Left lung (tissue), 4 donors: ENCODE measurements at regions not wholly inside any gene's neighbourhood (a gene's known extent, or its start where the extent isn't known, plus 50 kb on each side); places are given as distances from the start of the nearest gene placed in this dataset.

ENCODE experiments used
- ATAC-seq: fragments of 200-7000 bp; cut with Tn5 transposase; one replicate; pipeline ENCODE4 v1.9.1; 2020; ENCODE audit warnings: moderate library complexity
- DNase-seq, 4 donors: peaks; one replicate each; pipeline ENCODE4 v3.0.0-alpha.2; 2013 to 2020
- H3K27ac ChIP-seq, 2 donors: fragments of 200-600 bp; sonication (generic) in 1 of 2; one replicate each; pipeline versions ENCODE4 v1.5.0 to v1.8.0; 2020 to 2021
- H3K27me3 ChIP-seq, 2 donors: fragments of 200-600 bp; sonication (generic) in 1 of 2; one replicate each; pipeline versions ENCODE4 v1.5.0 to v1.8.0; 2020 to 2021
- H3K36me3 ChIP-seq, 2 donors: fragments of 200-600 bp; sonication (generic) in 1 of 2; one replicate each; pipeline versions ENCODE4 v1.5.0 to v1.8.0; 2020 to 2021
- H3K4me1 ChIP-seq, 2 donors: fragments of 200-600 bp; one replicate each; pipeline ENCODE4 v1.8.0; 2021
- H3K4me3 ChIP-seq, 2 donors: fragments of 200-600 bp; sonication (generic) in 1 of 2; one replicate each; pipeline versions ENCODE4 v1.5.0 to v1.8.0; 2020 to 2021; ENCODE audit warnings: mild to moderate bottlenecking in 1 of 2
- H3K9me3 ChIP-seq, 2 donors: fragments of 200-600 bp; sonication (generic) in 1 of 2; one replicate each; pipeline versions ENCODE4 v1.5.0 to v1.8.0; 2020 to 2021
- intact Hi-C, 2 donors: fragments of 100-400 bp; cut with DNase I; formaldehyde crosslinking; loops; one replicate each; pipeline versions ENCODE4 v1.11.2 to v1.14.2; 2022
- TF ChIP-seq, protein P1 (sequence below), 2 donors: fragments of 200-600 bp; sonication (generic) in 1 of 2; IDR thresholded peaks; one replicate each; pipeline versions ENCODE4 v1.5.0 to v1.8.0; 2021; ENCODE audit warnings: antibody characterized with exemption in 2 of 2
- donor health status: DM: no; HTN: yes; CAD: no.
- donor health status: DM: no; HTN: no; CAD: no.

DNA sequence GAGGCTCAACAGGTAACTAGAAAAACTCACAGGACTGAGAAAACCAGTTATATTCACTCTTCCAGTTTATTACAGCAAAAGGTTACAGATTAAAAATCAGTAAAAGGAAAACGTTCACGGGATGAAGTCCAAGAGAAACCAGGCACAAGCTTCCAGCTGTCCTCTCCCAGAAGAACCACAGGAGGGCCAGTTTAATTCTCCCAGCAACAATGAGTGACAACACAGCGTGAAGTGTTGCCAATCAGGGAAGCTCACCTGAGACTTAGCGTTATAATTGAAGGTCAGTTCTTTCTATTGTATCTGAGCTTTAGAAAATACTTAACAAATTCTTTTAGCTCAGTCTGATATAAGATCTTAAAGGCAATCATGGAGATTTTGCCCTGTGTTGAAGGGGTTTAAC is 65.2 kb upstream of the TNR start:
- H3K4me3 ChIP-seq = no peak overlapping the region
- DNase-seq = no peak
- no peak for ATAC-seq
- TF ChIP-seq, protein P1, sequence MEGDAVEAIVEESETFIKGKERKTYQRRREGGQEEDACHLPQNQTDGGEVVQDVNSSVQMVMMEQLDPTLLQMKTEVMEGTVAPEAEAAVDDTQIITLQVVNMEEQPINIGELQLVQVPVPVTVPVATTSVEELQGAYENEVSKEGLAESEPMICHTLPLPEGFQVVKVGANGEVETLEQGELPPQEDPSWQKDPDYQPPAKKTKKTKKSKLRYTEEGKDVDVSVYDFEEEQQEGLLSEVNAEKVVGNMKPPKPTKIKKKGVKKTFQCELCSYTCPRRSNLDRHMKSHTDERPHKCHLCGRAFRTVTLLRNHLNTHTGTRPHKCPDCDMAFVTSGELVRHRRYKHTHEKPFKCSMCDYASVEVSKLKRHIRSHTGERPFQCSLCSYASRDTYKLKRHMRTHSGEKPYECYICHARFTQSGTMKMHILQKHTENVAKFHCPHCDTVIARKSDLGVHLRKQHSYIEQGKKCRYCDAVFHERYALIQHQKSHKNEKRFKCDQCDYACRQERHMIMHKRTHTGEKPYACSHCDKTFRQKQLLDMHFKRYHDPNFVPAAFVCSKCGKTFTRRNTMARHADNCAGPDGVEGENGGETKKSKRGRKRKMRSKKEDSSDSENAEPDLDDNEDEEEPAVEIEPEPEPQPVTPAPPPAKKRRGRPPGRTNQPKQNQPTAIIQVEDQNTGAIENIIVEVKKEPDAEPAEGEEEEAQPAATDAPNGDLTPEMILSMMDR (IDR thresholded peaks at IDR 0.05) = no peak
- no peaks in the 10 kb centered on the region for H3K4me1 ChIP-seq
- no peak overlapping the region for H3K27ac ChIP-seq
- H3K27me3 ChIP-seq = no peaks in the 10 kb centered on the region
- intact Hi-C loops = no loop called here
- H3K9me3 ChIP-seq = no peaks in the 10 kb centered on the region
- no peaks in the 10 kb centered on the region for H3K36me3 ChIP-seq

- Histone ChIP-seq H3K27ac (no peak overlapping the region), H3K4me3 (no peak overlapping the region), H3K27me3 (no peaks in the 10 kb centered on the region), H3K4me1 (no peaks in the 10 kb centered on the region), H3K36me3 (no peaks in the 10 kb centered on the region), H3K9me3 (no peaks in the 10 kb centered on the region)
- DNase-seq (no peak), ATAC-seq (no peak)
- intact Hi-C loops = no loop called here
- TF ChIP-seq, protein P1 (IDR thresholded peaks at IDR 0.05) = no peak
Observed at GRCh38 chr1:175804561-175804960, 61.2 kb upstream of the TNR start.

DNA sequence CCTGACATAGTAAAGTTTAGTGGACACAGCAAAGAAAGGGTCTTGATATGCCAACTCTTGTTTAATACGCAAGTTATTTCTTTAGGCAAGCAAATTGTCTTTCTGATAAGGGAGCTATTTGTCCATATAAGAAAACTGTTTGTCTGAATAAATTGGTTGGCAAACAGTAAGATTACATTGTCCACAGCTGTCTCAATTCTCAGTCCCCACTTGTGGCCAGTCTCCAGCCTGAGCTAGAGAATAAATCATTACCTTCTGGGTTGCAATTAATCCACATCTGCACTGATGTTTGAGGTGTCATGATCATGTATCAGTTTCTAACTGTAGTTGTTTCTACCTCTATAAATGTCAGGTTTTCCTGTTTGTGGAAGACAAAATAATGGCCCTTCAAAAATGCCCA is 60.0 kb upstream of the TNR start:
- no peaks in the 10 kb centered on the region for H3K9me3 ChIP-seq
- H3K27ac ChIP-seq = no peak overlapping the region
- DNase-seq (no peak), ATAC-seq (no peak)
- no peak overlapping the region for H3K4me3 ChIP-seq
- TF ChIP-seq, protein P1 (IDR thresholded peaks at IDR 0.05) = no peak
- no peaks in the 10 kb centered on the region for H3K4me1 ChIP-seq
- intact Hi-C loops = no loop called here
- H3K27me3 ChIP-seq = no peaks in the 10 kb centered on the region
- H3K36me3 ChIP-seq = no peaks in the 10 kb centered on the region

GRCh38 chr1:175802407-175803123 is 59.2 kb upstream of the TNR start:
- H3K9me3 ChIP-seq = no peaks in the 10 kb centered on the region
- H3K27me3 ChIP-seq = no peaks in the 10 kb centered on the region
- no peak for ATAC-seq
- H3K36me3 ChIP-seq = no peaks in the 10 kb centered on the region
- intact Hi-C loops = no loop called here
- DNase-seq = no peak
- no peaks in the 10 kb centered on the region for H3K4me1 ChIP-seq
- no peak overlapping the region for H3K27ac ChIP-seq
- no peak overlapping the region for H3K4me3 ChIP-seq
- TF ChIP-seq, protein P1 (IDR thresholded peaks at IDR 0.05) = no peak

GRCh38 chr1:175801979-175802378 is 58.6 kb upstream of the TNR start:
- intact Hi-C loops = no loop called here
- H3K4me1 ChIP-seq = no peaks in the 10 kb centered on the region
- H3K27ac ChIP-seq = no peak overlapping the region
- ATAC-seq (no peak), DNase-seq (no peak)
- no peaks in the 10 kb centered on the region for H3K36me3 ChIP-seq
- H3K4me3 ChIP-seq = no peak overlapping the region
- H3K9me3 ChIP-seq = no peaks in the 10 kb centered on the region
- no peaks in the 10 kb centered on the region for H3K27me3 ChIP-seq
- TF ChIP-seq, protein P1 (IDR thresholded peaks at IDR 0.05) = no peak
